Testis (tissue), 2 donors: ENCODE measurements at regions not wholly inside any gene's neighbourhood (a gene's known extent, or its start where the extent isn't known, plus 50 kb on each side); places are given as distances from the start of the nearest gene placed in this dataset.

Source experiments
- DNase-seq: peaks from one replicate; pipeline ENCODE4 v3.0.0-alpha.2; 2019
- H3K27ac ChIP-seq, 2 donors: fragments of 200-600 bp; sonication (generic); one replicate each; pipeline ENCODE4 v1.5.1; 2019
- H3K27me3 ChIP-seq: fragments of 200-600 bp; sonication (generic); one replicate; pipeline ENCODE4 v1.5.1; 2019
- H3K36me3 ChIP-seq: fragments of 200-600 bp; sonication (generic); one replicate; pipeline ENCODE4 v1.5.1; 2017; ENCODE audit warnings: low read depth; ENCODE audit errors: missing control alignments
- H3K4me1 ChIP-seq: fragments of 200-600 bp; sonication (generic); one replicate; pipeline ENCODE4 v1.5.1; 2019
- H3K4me3 ChIP-seq, 2 donors: fragments of 200-600 bp; sonication (generic); one replicate each; pipeline ENCODE4 v1.5.1; 2017 to 2019
- H3K9me3 ChIP-seq: fragments of 200-600 bp; sonication (generic); one replicate; pipeline ENCODE4 v1.5.1; 2017
- CTCF ChIP-seq, 3 experiments: fragments of 450-650 bp in 2 of 3; fragments of 200-600 bp in 1 of 3; sonication (generic) in 1 of 3; IDR thresholded peaks; one replicate each; pipeline ENCODE4 v1.5.1; 2016 to 2019; ENCODE audit warnings: antibody characterized with exemption in 3 of 3, mild to moderate bottlenecking in 2 of 3, moderate library complexity in 1 of 3
- POLR2A ChIP-seq: fragments of 450-650 bp; IDR thresholded peaks from one replicate; pipeline ENCODE4 v1.6.1; 2017; ENCODE audit warnings: antibody characterized with exemption, mild to moderate bottlenecking, moderate library complexity
- WGBS, 2 donors: methylation state at CpG; one replicate each; pipeline ENCODE4 v1.1.5; 2018; 5-methylcytosine and 5-hydroxymethylcytosine counted together
- intact Hi-C: fragments of 100-400 bp; cut with DNase I; formaldehyde crosslinking; loops from one replicate; pipeline ENCODE4 v1.15.1; 2023; ENCODE audit warnings: low total_unique reads

- Histone ChIP-seq H3K4me1 (no peaks in the 10 kb centered on the region), H3K4me3 (no peak overlapping the region), H3K27me3 (no peaks in the 10 kb centered on the region), H3K36me3 (no peaks in the 10 kb centered on the region), H3K27ac (no peak overlapping the region), H3K9me3 (no peaks in the 10 kb centered on the region)
- 83 to 92% methylated on average over 6 of the region's 6 CpGs for WGBS, 2 donors
- intact Hi-C loops, result no loop called here
- TF ChIP-seq CTCF (IDR thresholded peaks at IDR 0.05) (no peak), POLR2A (no peak)
- DNase-seq, result no peak
Observed at GRCh38 chr4:55747793-55748192, 71.8 kb upstream of the EXOC1L start.

- H3K4me1 ChIP-seq, result no peaks in the 10 kb centered on the region
- 92 to 100% methylated on average over 1 of the region's 1 CpG for WGBS, 2 donors
- H3K27ac ChIP-seq, result no peak overlapping the region
- H3K4me3 ChIP-seq, result no peak overlapping the region
- H3K9me3 ChIP-seq, result no peaks in the 10 kb centered on the region
- no peaks in the 10 kb centered on the region for H3K27me3 ChIP-seq
- no peaks in the 10 kb centered on the region for H3K36me3 ChIP-seq
- no peak for TF ChIP-seq POLR2A
- intact Hi-C loops, result no loop called here
- DNase-seq, result no peak
Observed at GRCh38 chr4:55749666-55750065, 69.9 kb upstream of the EXOC1L start.

GRCh38 chr4:55752810-55753209 lies 66.8 kb upstream of the EXOC1L start:
- no peaks in the 10 kb centered on the region for H3K27me3 ChIP-seq
- 83% methylated on average over 5 of the region's 5 CpGs for WGBS, 2 donors
- H3K4me3 ChIP-seq, result no peak overlapping the region
- intact Hi-C loops, result no loop called here
- TF ChIP-seq POLR2A (no peak), CTCF (IDR thresholded peaks at IDR 0.05) (no peak)
- no peaks in the 10 kb centered on the region for H3K9me3 ChIP-seq
- no peaks in the 10 kb centered on the region for H3K4me1 ChIP-seq
- H3K36me3 ChIP-seq, result no peaks in the 10 kb centered on the region
- H3K27ac ChIP-seq, result no peak overlapping the region
- DNase-seq, result no peak

DNA sequence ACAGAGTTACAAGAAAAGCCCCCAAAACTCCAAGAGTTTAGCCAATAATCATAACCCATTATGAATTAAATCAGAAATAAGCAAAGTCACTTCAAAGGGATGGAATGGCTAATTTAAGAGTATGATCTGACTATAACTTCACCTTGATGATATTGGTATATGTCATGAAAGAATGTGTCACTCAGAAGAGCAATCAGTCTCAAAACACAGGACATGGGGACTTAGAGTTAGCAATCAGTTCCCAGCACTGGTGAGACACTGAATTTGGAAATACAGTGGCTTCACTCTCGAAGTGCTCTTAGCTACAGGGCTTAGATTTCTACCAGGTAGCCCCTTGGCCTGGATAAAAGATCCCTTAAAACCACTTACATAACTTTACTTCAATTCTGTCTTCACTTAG lies 65.7 kb upstream of the EXOC1L start:
- TF ChIP-seq CTCF (IDR thresholded peaks at IDR 0.05) (no peak), POLR2A (no peak)
- H3K36me3 ChIP-seq, result no peaks in the 10 kb centered on the region
- no peaks in the 10 kb centered on the region for H3K27me3 ChIP-seq
- WGBS, 2 donors, result 60 to 85% methylated on average over 1 of the region's 1 CpG
- no peaks in the 10 kb centered on the region for H3K4me1 ChIP-seq
- no peaks in the 10 kb centered on the region for H3K9me3 ChIP-seq
- intact Hi-C loops, result no loop called here
- H3K27ac ChIP-seq, result no peak overlapping the region
- no peak overlapping the region for H3K4me3 ChIP-seq
- no peak for DNase-seq

DNA sequence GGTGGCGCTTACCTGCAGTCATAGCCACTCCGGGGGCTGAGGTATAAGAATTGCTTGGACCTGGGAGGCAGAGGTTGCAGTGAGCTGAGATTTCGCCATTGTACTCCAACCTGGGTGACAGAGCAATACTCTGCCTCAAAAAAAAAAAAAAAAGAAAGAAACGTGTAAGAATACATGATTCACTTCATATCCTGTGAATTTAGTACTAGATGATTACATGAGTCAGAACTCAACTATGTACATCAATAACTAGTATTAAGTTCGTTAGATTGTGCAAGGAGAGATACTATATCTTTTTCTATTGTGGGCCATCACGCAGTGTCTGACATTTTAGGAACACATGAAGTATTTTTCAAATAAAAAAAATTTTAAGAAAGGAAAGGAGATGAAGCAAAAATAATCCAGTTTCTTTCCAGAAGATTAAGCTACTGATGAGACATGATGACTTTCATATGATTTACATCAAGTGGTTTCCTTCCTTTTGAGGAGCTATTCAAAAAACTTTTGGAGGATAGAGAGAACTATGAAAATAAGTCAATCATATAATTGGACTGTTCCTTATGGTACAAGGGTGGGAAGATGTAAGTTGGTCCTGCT lies 64.7 kb upstream of the EXOC1L start:
- no peaks in the 10 kb centered on the region for H3K36me3 ChIP-seq
- no peak overlapping the region for H3K27ac ChIP-seq
- no peaks in the 10 kb centered on the region for H3K9me3 ChIP-seq
- H3K4me1 ChIP-seq, result no peaks in the 10 kb centered on the region
- 45 to 79% methylated on average over 6 of the region's 6 CpGs for WGBS, 2 donors
- H3K27me3 ChIP-seq, result no peaks in the 10 kb centered on the region
- no peak overlapping the region for H3K4me3 ChIP-seq
- intact Hi-C loops, result no loop called here
- no peak for DNase-seq
- no peak for TF ChIP-seq CTCF (IDR thresholded peaks at IDR 0.05)
